ENCODE measurements at regions not wholly inside any gene's neighbourhood (a gene's known extent, or its start where the extent isn't known, plus 50 kb on each side); places are given as distances from the start of the nearest gene placed in this dataset. TPM values are rescaled to one million over a fixed set of nuclear protein-coding genes. Genes with fewer than 3 reads are reported as not detected.

DNA sequence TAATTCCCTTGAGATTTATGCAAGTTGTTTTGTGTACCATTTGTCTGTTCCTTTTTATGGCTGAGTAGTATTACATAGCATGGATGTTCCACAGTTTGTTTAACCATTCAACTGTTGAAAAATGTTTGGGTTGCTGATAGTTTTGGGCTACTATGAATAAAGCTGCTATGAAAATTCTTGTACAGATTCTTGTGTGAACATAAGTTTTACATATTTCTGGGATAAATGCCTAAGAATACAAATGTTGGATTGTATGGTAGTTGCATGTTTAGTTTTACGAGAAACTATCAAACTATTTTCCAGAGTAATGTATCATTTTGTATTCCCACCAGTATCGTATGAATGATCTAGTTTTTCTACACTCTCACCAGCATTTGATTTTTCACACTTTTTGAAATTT, 407.3 kb downstream of the PLCL1 start:
- no peak overlapping the region for H3K9ac ChIP-seq (ENCODE audit: low read depth, low read length)
- no peaks in the 10 kb centered on the region for H3K27me3 ChIP-seq (ENCODE audit: control insufficient read depth, insufficient read depth, low read length)
- no peaks in the 10 kb centered on the region for H3K36me3 ChIP-seq (ENCODE audit: insufficient read depth, low read length)
- H3K4me1 ChIP-seq (ENCODE audit: control insufficient read depth, insufficient read depth, low read length) = no peaks in the 10 kb centered on the region
- no peak overlapping the region for H3K4me3 ChIP-seq (ENCODE audit: low read length)
- no peaks in the 10 kb centered on the region for H3K9me3 ChIP-seq (replicated peaks; ENCODE audit: low read length)
- H3K4me2 ChIP-seq (ENCODE audit: low read length) = no peak overlapping the region

DNA sequence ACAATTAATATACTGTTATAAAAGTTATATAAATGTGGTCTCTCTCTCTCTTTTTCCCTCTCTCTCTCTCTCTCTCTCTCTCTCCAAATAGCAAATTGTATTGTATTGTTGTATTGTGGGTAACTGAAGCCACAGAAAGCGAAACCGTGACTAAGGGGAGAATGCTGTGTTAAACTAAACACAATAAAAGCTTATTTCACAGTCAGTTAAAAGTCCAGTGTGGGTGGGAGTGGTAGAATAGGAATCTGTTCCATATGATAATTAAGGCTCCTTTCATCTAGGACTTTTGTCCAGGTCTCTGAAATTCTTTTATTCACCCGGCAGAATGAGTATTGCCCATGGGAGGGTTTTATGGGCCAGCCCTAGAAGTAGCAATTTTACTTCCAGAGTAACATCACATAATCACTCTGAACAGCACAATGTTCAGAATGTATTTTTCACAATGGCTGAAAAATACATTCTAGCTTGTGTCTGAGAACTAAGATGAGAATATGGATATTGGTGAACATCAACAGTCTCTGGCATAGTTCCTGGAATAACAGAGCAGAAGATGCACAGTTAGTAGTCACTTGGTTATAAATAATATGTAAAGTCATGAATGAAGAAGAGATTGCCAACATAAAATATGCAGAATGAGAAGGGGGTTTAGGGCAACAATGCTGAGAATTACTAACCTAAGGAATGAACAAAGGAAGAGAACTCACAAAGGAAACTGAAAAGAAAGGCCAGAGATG, 399.1 kb downstream of the PLCL1 start:
- peaks cover 6% of the 10 kb centered on the region for H3K4me1 ChIP-seq (ENCODE audit: control insufficient read depth, insufficient read depth, low read length)
- peak overlapping the region; percentile 40 for H3K4me2 ChIP-seq (ENCODE audit: low read length)
- H3K9me3 ChIP-seq (replicated peaks; ENCODE audit: low read length) = no peaks in the 10 kb centered on the region
- peak overlapping the region; percentile 31 for H3K4me3 ChIP-seq (ENCODE audit: low read length)
- no peaks in the 10 kb centered on the region for H3K27me3 ChIP-seq (ENCODE audit: control insufficient read depth, insufficient read depth, low read length)
- no peak overlapping the region for H3K9ac ChIP-seq (ENCODE audit: low read depth, low read length)
- H3K36me3 ChIP-seq (ENCODE audit: insufficient read depth, low read length) = no peaks in the 10 kb centered on the region

Small RNA genes in the stretch of these regions (small RNA-seq; reads per million reads assigned to genes)
- gene RNU7-147P = not detected

All from skeletal muscle satellite cell (primary cell).